K562 (cell line): ENCODE measurements at regions not wholly inside any gene's neighbourhood (a gene's known extent, or its start where the extent isn't known, plus 50 kb on each side); places are given as distances from the start of the nearest gene placed in this dataset.

Experiments used
- ATAC-seq: fragments of 200-7000 bp; cut with Tn5 transposase; 3 replicates; pipeline ENCODE4 v1.9.1; 2020; ENCODE audit warnings: moderate library complexity
- BruUV-seq: library from RNA; stranded (reverse); fragments of 400-500 nt; replicated peaks from 2 replicates; lab custom pipeline; 2021; lab: Mats Ljungman, UMichigan
- CTCF ChIA-PET: fragments of 300-600 bp; formaldehyde crosslinking; extraction: SDS; loops from one replicate; lab custom pipeline; 2021; ENCODE audit warnings: low intra/inter-chr PET ratio; lab: Yijun Ruan, JAX
- POLR2A ChIA-PET: fragments of 300-600, 350-650 bp; sonication (Branson Sonifier 250); formaldehyde crosslinking; extraction: SDS; loops from one replicate; lab custom pipeline; 2021; ENCODE audit warnings: antibody characterized with exemption, inconsistent platforms; lab: Yijun Ruan, JAX
- DNase-seq, 4 experiments: peaks; one replicate each; pipeline versions ENCODE4 v3.0.0 to v3.0.0-alpha.2; 2011 to 2018; ENCODE audit warnings: low spot score in 3 of 4, mixed read lengths in 3 of 4; ENCODE audit errors: extremely low read depth in 1 of 4
- FAIRE-seq: peaks from 2 replicates; lab custom pipeline; 2011; peaks lifted over from hg19 to GRCh38; lab: Jason Lieb, UNC
- H2AFZ ChIP-seq: 2 replicates; pipeline ENCODE4 v1.6.0; 2011; ENCODE audit warnings: low read depth, low read length, control low read depth, inconsistent platforms
- H3K27ac ChIP-seq: fragments of 200-600 bp; 3 replicates; pipeline ENCODE4 v1.8.0; 2011; ENCODE audit warnings: low read depth, mild to moderate bottlenecking, control low read depth, inconsistent platforms, low read length, moderate library complexity, mixed read lengths; ENCODE audit errors: extremely low read depth
- H3K27me3 ChIP-seq, 2 experiments: fragments of 300-600 bp in 1 of 2; 2 replicates in 1 of 2; 3 replicates in 1 of 2; pipeline versions ENCODE4 v1.6.0 to v1.8.0; 2011; ENCODE audit warnings: inconsistent platforms in 2 of 2, low read length in 2 of 2, mild to moderate bottlenecking in 1 of 2, mixed read lengths in 1 of 2, moderate library complexity in 1 of 2; ENCODE audit not compliant: control insufficient read depth in 2 of 2, insufficient read depth in 2 of 2
- H3K36me3 ChIP-seq: fragments of 300-600 bp; 3 replicates; pipeline ENCODE4 v1.8.0; 2011; ENCODE audit warnings: mild to moderate bottlenecking, low read length, inconsistent platforms; ENCODE audit not compliant: control insufficient read depth, insufficient read depth
- H3K4me1 ChIP-seq, 2 experiments: fragments of 200-600 bp in 1 of 2; replicated peaks in 1 of 2; 2 replicates in 1 of 2; 3 replicates in 1 of 2; pipeline versions ENCODE4 v1.5.1 to v1.8.0; 2011; ENCODE audit warnings: inconsistent platforms in 2 of 2, low read length in 2 of 2, mild to moderate bottlenecking in 1 of 2, mixed read lengths in 1 of 2, moderate library complexity in 1 of 2; ENCODE audit not compliant: control insufficient read depth in 2 of 2, insufficient read depth in 2 of 2
- H3K4me2 ChIP-seq: 2 replicates; pipeline ENCODE4 v1.6.1; 2011; ENCODE audit warnings: low read length, control low read depth, inconsistent platforms, mixed read lengths; ENCODE audit not compliant: insufficient read depth
- H3K4me3 ChIP-seq: fragments of 200-600 bp; sonication (generic), shearing (Covaris generic); 2 replicates; pipeline ENCODE4 v1.5.1; 2016; ENCODE audit warnings: control low read depth, inconsistent platforms
- H3K79me2 ChIP-seq: fragments of 200-600 bp; 3 replicates; pipeline ENCODE4 v1.8.0; 2011; ENCODE audit warnings: low read length, inconsistent platforms; ENCODE audit not compliant: control insufficient read depth, insufficient read depth
- H3K9ac ChIP-seq, 2 experiments: 2 replicates each; pipeline versions ENCODE4 v1.6.0 to v1.6.1; 2011; ENCODE audit warnings: low read depth in 2 of 2, low read length in 2 of 2, control low read depth in 1 of 2, inconsistent platforms in 1 of 2, mild to moderate bottlenecking in 1 of 2, mixed read lengths in 1 of 2; ENCODE audit not compliant: insufficient read depth in 1 of 2
- H3K9me1 ChIP-seq: one replicate; pipeline ENCODE4 v1.6.0; 2011; ENCODE audit warnings: inconsistent platforms, mild to moderate bottlenecking, low read length, moderate library complexity; ENCODE audit not compliant: control insufficient read depth, insufficient read depth
- H3K9me3 ChIP-seq: replicated peaks from 2 replicates; pipeline ENCODE4 v1.5.1; 2011; ENCODE audit warnings: low read depth, low read length, inconsistent platforms; ENCODE audit not compliant: control insufficient read depth, insufficient read depth
- H4K20me1 ChIP-seq: replicated peaks from 2 replicates; pipeline ENCODE4 v1.6.1; 2011; ENCODE audit warnings: low read length, inconsistent platforms, mixed read lengths; ENCODE audit not compliant: control insufficient read depth, insufficient read depth
- MNT ChIP-seq, 2 experiments: fragments of 450-650 bp; conservative IDR thresholded peaks; 2 replicates each; pipeline ENCODE4 v1.6.1; 2017; ENCODE audit warnings: mild to moderate bottlenecking in 2 of 2, moderate library complexity in 2 of 2
- NFRKB ChIP-seq: fragments of 450-650 bp; IDR thresholded peaks from 2 replicates; pipeline ENCODE4 v1.6.1; 2016; ENCODE audit warnings: low read depth
- POLR2AphosphoS5 ChIP-seq: IDR thresholded peaks from 2 replicates; pipeline ENCODE4 v1.6.1; 2011; ENCODE audit warnings: mild to moderate bottlenecking, low read depth, low read length, moderate library complexity; ENCODE audit not compliant: control insufficient read depth, insufficient read depth
- ZNF224 ChIP-seq: sonication (generic); formaldehyde crosslinking; IDR thresholded peaks from 2 replicates; pipeline ENCODE4 v1.8.0; 2022; ENCODE audit warnings: mild to moderate bottlenecking, missing genetic modification reagents
- ZNF584 ChIP-seq: fragments of 200-800 bp; sonication (Bioruptor generic); IDR thresholded peaks from 2 replicates; pipeline ENCODE4 v1.6.1; 2016; ENCODE audit warnings: low read depth, mild to moderate bottlenecking, missing genetic modification characterization, missing compliant biosample characterization
- ZNF766 ChIP-seq: fragments of 200-800 bp; sonication (Bioruptor generic); conservative IDR thresholded peaks from 2 replicates; pipeline ENCODE4 v1.6.1; 2016; ENCODE audit warnings: missing genetic modification characterization, missing compliant biosample characterization
- WGBS: fragments of 100-300 bp; shearing (Covaris generic); methylation state at CpG from one replicate; pipeline ENCODE4 v1.1.6; 2016; ENCODE audit warnings: low coverage, mixed read lengths; ENCODE audit not compliant: insufficient coverage; ENCODE audit errors: missing lambda C conversion rate; 5-methylcytosine and 5-hydroxymethylcytosine counted together
- in situ Hi-C: fragments of 300-500 bp; cut with MboI; formaldehyde crosslinking; loops from 4 replicates; pipeline ENCODE4 v1.15.0; 2018; ENCODE audit warnings: inconsistent platforms, mixed read lengths
- intact Hi-C: fragments of 100-400 bp; cut with micrococcal nuclease; formaldehyde crosslinking; loops from 2 replicates; pipeline ENCODE4 v1.14.2; 2022

DNA sequence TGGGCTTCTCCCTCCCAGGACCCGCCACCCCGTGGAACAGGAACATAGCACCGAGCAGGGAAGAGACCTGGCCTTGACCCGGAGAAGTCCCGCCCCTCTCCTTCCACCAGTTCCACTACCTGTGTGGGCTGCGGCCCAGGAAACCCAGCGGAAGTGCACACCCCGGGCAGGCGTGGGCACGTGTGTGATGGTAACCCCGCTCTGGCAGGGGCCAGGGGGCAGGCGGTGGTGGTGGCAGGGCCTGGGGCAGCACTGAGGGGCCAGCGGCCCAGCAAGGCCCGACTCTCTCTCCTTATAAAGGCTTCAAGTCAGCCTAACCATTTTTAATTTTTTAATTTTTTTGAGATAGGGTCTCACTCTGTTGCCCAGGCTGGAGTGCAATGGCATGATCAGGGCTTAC lies 129.0 kb upstream of the FAM98A start:
- Histone ChIP-seq H3K4me2 (no peak overlapping the region), H3K9me3 (no peaks in the 10 kb centered on the region), H4K20me1 (no peaks in the 10 kb centered on the region), H3K36me3 (no peaks in the 10 kb centered on the region), H3K79me2 (no peaks in the 10 kb centered on the region), H3K27me3 (peaks cover 0 to 7% of the 10 kb centered on the region in 2 experiments; a peak in 2 of 5 replicates), H3K9me1 (no peaks in the 10 kb centered on the region), H3K4me3 (no peak overlapping the region), H3K27ac (no peak overlapping the region), H2AFZ (peak overlapping the region; percentile 68; the same call in 1 of the 2 replicates), H3K9ac (no peak overlapping the region), H3K4me1 (peaks cover 0 to 13% of the 10 kb centered on the region in 2 experiments; a peak in 3 of 5 replicates)
- TF ChIP-seq POLR2AphosphoS5 (no peak), ZNF584 (CRISPR knock-in tag) (no peak), ZNF766 (CRISPR knock-in tag) (no peak), NFRKB (no peak), MNT (conservative IDR thresholded peaks at IDR 0.05) (no peak), ZNF224 (CRISPR knock-in tag) (no peak)
- DNase-seq: no peak
- POLR2A ChIA-PET: no interaction called here
- in situ Hi-C loops (no loop called here), intact Hi-C loops (no loop called here)
- peak; percentile 45; the same call in 2 of the 3 replicates for ATAC-seq
- 3% methylated on average over 12 of the region's 14 CpGs for WGBS
- no peak for FAIRE-seq
- CTCF ChIA-PET: no interaction called here
- BruUV-seq: no TSS peak
